Medulla oblongata (tissue), 1 donor: ENCODE measurements at regions not wholly inside any gene's neighbourhood (a gene's known extent, or its start where the extent isn't known, plus 50 kb on each side); places are given as distances from the start of the nearest gene placed in this dataset.
A peak's percentile ranks its signal among the peaks of the same experiment; 100 is the strongest.
"Not testable (repeated sequence)": the region's sequence is repeated elsewhere in the genome, so short reads cannot be mapped to it uniquely, and the experiment has no call there.

ENCODE experiments used
- DNase-seq: peaks from one replicate; pipeline ENCODE4 v3.0.0-alpha.2; 2015; ENCODE audit errors: extremely low spot score

DNA sequence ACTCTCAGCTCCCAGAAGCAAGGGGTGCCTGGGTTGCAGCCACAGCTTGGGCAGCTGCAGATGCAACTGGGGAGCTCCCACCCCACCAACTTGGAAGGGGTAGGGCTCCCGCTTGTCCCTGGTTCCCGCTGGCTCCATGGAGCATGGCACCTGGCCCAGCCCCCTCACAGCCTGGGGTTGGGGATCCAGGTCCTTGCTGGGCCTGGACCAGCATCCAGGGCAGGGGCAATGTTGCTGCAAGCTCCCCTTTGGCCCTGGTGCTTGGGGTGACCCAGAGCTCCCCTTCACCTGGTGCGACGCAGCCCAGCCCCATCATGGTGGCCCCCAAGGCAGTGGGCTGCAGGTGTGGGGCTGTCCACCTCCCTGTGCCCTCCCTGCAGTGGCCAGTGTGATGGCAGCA lies 99.6 kb upstream of the FRMD4B start:
- no peak for DNase-seq

DNA sequence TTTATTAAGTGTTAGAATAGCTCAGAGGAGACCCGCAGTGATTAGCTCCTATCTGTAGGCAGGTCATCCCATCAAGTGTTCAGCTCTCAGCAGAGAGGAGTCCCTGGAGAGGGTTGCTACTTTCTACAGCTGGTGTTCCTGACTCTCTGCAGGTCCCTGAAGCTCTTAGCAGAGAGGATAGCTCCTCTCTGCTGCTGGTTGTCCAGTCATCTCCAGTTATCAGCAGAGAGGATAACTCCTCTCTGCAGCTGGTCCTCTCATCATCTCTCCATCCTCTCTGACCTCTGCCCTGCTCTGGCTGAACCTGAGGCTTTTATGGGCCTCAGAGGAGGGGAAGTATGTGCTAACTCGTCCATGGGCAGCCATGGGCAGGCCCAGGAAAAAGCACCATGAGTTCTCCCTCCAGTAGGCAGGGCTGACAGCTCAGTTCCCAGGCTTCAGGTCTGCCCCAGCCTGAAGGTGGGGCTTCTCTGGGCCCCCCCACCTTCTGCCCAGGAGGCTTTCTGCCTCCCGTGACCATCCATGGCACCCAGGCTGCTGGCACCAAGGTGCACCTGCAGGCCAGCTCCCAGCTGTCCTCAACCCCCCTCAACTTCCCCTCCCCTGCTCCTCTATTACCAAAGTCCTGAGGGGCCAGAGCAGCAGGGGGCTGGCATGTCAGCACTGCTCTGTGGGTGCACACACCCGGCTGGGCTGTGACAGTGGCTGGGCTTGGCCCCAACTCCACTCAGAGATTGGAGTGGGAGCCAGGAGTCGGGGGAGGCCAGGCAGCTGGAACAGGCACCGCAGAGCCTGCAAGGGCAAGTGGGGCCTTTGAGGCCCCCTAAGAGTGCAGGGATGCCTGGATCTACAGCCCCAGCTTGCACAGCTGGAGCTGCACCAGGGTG lies 98.9 kb upstream of the FRMD4B start:
- DNase-seq: no peak

DNA sequence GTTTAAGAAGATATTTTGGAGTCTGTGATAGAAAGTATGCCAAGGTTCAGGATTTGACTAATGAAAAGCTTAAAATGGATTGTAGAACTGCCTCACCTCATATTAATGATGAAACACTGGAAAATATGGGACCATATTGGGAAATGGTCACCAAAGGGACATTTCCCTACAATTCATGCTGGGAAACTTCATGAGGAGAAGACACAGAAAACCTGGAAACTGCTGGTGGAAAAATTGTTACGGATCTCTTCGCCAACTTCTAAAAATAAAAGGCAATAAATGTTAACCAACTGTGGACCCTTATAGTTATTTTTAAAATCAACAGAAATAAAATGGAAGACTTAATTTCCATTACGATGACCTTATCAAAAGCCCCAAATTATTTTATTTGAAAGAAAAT lies 97.6 kb upstream of the FRMD4B start:
- no peak for DNase-seq

DNA sequence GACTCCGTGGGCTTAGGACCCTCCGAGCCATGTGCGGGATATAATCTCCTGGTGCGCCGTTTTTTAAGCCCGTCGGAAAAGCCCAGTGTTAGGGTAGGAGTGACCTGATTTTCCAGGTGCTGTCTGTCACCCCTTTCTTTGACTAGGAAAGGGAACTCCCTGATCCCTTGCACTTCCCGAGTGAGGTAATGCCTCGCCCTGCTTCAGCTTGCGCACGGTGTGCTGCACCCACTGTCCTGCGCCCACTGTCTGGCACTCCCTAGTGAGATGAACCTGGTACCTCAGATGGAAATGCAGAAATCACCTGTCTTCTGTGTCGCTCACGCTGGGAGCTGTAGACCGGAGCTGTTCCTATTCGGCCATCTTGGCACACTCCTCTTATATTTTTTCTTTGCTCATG lies 95.1 kb upstream of the FRMD4B start:
- DNase-seq: not testable (repeated sequence)

DNA sequence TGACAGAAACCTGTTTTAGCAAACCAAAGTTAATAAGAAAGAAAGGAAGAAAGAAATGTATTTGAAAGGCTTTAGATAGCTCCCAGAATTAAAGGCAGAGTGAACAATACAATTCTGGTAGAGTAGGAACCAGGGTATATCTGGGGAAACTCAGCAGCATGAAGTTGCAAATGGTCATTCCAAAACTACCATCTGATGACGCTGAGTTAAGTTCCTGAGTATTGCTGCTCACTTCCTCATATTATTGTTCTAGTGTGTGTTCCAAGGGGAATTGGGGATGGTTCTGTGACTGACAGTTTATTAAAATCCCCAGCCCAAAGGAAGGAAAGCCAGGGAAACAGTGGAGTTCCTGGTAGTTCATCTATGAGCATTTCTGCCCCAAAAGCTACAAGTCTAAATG lies 88.3 kb upstream of the FRMD4B start:
- DNase-seq: peak; percentile 52

DNA sequence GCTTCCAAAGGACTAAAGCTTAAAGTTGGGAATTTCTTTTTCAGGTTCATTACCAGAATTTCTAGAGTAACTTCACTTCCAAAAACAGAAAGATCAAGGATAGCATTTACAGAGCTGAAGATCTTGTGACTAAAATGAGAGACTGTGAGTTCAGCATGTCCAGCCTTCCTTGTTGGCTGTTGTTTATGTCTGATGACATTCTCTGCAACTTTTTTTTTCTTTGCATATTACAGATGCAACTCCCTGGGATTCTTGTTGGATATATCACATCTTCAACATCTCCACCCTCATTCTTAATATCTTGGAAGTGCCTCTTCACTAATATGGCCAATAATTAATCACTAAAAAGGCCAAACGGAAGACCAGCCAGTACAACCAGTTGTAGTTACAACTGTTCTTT lies 86.2 kb upstream of the FRMD4B start:
- no peak for DNase-seq

DNA sequence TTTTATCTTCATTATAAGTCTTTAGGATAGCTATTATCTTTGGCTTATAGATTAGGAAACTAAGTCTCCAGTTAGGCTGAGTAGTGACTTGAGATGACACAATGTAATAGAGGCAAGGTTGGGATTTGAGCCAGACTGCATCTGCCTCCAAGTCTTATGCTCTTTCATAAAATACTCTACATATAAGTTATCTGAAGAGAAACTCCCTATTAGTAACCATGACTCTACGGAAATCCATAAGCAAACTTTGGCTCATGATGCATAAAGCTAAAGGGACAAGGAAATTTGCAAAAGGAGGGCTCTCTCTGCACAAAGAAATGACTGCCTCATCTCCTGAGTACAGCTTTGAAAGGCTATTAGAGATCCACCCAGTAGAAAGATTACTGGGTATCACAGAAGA lies 77.6 kb upstream of the FRMD4B start:
- no peak for DNase-seq

DNA sequence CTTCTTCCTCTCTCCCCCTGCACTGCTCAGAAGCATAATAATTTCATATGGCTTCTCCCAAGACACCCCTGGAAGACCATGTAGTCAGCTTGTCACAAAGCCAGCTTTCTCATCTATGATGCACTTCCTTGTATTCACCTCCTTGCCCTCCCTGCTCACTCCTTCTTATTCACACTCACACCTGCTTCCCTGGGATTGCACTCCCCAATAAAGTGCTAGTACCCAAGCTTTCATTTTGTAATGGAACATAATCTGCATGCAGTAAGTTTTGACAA lies 76.9 kb upstream of the FRMD4B start:
- DNase-seq: no peak

DNA sequence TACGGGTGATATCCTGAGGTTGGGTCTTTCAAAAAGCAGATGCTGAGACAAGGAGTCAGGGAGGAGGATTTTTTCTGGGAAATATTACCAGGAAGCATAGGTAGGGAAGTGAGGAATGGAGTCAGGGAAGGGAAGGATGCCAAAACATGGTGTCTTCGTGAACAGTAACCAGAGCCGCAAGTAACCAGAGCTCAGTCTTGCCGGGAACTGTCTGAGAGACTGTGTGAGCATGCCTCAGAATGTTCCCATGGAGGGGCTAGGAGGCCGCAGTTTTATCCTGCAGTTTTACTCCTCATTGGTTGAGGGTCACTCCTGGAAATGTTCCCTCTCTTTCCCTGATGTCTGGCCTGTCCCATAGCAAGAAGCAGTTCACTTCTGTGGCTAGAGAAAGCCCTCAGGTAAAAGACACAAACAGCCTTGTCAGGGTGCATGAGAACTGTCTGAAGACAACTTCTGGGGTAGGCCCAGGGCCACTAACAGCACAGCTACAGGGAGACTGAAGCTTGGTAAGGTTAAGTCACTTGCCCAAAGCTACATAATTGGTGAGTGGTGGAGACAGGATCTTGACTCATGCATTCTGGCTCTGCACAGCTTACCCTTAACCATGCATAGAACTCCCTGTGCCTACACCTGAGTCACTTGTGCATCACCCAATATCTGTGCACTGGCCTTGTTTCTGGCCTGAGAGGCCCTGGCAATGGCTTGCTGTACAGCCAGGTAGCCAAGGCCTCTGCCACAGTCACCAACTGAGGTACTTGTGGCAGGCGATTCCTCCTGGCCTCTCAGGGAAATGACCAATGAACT lies 76.3 kb upstream of the FRMD4B start:
- no peak for DNase-seq

DNA sequence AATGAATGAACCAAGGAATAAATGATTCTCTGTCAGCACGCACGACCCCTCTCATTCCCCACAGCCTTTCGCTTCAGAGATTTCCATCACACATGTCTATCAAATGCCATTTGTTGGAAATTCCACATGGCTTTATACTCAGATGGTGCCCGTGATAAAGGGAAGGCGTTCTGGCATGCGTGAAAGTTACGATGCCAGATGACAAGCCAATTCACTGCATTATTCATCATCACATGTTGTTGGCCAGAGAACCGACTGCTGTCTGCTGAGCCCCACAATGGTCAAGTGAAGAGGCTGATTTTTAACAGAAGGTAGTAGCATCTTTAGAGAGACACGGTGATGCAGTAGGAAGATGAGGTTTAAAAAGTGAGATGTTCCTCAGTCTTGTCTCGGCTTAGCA lies 74.1 kb upstream of the FRMD4B start:
- DNase-seq: peak; percentile 29

DNA sequence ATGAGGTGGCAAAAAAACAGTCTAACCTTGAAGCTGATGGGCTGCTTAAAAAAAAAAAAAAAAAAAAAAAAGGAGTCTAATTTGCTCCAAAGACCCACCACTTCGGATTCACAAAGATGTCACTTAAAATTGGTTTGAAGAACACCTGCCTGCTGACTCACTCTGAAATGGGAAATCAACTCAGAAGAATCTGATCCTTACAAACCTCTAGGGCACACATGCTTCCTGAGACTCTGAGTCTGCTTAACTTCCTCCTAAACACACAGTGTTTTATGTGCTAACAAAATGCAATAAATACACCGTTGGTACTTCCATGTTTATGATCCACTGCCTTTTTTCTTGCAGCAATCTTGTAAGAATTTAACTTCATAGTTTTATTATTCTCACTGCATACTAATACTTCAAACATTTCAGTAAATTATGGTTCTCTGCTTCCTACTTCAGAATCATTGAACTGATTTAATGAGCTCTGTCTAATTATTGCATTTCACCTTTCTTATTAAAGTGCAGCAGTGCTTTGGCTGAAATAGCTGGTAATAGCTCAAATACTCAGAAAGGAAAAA lies 73.0 kb upstream of the FRMD4B start:
- DNase-seq: peak; percentile 49

DNA sequence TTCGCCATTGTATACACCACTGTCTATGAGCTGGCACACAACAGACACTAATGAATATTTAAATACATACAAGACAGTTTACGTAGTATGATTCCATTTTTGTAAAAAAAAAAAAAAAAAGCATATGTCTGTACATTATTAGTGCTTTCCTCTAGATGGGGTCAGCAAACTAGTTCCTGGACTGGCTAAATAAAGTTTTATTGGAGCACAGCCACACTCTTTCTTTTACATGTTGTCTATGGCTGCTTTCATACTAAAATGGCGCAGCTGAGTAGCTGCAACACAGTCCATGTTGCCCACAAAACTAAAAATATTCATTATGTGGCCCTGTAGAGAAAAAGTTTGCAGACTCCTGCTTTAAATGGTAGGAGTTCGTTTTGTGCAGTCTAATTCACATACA lies 70.7 kb upstream of the FRMD4B start:
- no peak for DNase-seq

DNA sequence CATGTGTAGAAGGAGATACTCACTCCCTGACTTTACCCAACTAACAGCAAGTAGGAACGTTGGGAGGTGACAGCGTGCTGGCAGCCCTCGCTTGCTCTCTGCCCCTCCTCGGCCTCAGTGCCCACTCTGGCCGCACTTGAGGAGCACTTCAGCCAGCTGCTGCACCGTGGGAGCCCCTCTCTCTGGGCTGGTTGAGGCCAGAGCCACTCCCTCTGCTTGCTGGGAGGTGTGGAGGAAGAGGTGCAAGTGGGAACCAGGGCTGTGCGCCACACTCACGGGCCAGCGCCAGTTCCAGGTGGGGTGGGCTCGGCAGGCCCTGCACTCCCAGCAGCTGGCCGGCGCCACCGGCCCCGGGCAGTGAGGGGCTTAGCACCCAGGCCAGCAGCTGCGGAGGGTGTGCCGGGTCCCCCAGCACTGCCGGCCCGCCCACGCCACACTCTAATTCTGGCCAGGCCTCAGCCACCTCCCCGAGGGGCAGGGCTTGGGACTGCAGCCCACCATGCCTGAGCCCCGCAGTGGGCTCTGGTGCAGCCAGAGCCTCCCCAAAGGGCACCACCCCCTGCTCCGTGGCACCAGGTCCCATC lies 68.4 kb upstream of the FRMD4B start:
- DNase-seq: no peak

DNA sequence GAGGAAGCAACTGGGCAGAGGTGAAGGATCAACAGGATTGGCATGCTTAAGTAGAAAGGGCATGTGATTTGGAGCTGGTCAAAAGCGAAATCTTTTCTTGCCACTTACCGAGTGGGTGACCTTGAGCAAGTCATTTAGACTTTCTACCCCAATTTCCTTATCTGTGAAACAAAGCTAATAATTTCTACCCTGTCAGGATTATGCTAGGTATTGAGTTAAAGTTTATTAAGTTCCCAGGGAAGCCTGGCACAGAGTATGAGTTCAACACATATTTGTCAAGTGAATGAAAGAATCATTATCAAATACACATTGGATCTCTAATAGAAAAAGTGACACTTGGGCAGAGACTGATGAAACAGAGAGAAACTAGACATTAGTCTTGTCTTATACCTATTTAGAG lies 66.4 kb upstream of the FRMD4B start:
- DNase-seq: no peak

DNA sequence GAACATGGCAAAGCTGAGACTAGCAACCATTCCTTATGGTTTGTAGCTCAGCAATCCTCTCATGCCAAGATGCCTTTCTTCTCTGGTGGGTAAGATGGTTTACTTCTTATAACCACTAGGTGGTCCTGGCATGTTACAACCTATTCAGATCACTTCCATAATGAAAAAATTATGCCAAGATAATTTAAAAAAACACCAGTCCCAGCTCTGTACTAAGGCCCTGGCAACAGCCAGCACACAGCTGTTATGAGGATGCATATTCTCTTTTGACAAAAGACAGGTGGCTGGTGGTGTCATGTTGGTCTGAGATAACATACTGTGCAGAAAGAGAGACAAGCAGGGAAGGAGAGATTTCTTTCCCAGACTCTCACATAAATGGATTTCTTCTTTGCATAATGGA lies 65.7 kb upstream of the FRMD4B start:
- no peak for DNase-seq

DNA sequence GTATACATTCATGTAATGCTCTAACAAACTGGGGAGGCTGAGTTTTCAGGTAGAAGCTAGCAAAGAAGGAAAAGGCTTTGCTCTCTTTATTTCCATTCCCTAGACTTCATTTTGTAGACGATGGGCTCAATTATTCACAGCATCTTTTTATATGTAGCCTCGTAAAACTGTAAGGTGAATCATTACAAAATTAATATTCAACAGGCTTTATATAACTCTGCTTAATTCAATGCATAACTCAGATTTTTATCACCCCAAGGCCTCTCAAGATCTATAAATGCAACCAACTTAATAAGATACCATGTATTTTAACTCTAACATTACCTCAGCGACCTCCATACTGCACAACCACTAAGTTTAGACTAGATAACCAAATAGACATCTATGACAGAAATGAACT lies 63.0 kb upstream of the FRMD4B start:
- DNase-seq: no peak

DNA sequence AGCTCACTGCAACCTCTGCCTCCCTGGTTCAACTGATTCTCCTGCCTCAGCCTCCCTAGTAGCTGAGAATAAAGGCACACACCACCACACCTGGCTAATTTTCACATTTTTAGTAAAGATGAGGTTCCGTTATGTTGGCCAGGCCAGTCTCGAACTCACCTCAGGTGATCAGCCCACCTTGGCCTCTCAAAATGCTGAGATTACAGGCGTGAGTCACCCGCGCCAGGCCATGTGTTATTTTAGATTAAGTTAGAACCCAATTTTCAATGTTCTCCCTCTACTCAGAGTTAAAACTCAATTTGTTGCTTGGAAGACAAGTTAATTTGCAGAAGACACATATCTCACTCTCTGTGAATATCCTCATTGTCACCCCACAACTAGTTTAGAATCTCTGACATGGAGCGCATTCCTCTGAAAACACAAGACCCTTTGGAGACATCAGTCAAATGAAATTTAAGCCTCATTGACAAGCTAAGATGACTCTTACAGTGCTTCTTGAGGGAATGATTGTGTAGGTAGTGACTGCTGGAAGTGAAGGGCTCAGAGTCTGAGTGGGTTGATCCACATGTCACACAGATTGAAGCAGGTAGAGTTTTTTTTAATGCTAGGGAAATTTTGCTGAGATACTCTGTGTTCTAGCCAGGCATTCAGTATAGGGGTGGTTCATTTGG lies 60.6 kb upstream of the FRMD4B start:
- no peak for DNase-seq

DNA sequence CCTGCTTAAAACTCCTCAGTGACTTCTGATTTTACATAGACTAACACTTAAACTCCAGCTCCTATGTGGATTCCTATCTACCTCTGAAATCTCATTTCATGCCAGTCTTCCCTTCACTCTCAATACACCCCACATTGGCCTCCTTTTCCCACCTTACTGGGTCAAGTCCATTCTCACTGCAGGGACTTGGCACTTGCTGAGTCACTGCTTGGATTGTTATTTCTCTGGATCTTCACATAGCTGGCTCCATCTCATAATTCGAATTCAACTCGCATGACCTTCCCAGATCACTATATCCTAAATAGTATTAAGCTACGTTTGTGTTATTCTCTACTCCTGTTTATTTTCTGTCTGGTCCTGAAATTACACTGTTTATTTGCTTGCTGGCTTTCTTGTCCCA lies 59.6 kb upstream of the FRMD4B start:
- no peak for DNase-seq

DNA sequence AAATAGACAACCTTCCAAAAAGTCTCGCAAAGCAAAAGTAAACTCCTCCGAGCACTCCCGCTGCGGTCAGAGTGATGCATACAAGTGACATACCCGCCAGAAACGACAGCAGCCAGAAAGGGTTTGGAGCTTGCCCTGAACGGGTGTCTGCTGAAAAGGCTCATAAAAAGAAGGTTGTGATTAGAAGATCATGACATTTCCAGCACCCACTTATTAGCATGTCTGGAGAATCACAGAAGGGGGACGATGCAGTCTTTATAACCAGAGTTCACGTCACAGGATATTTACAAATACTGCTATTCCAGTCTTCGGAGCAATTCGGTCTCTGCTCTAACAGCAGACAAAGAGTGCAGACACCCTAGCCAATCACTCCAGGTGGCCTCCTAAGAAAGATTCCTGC lies 59.1 kb upstream of the FRMD4B start:
- DNase-seq: peak; percentile 45

DNA sequence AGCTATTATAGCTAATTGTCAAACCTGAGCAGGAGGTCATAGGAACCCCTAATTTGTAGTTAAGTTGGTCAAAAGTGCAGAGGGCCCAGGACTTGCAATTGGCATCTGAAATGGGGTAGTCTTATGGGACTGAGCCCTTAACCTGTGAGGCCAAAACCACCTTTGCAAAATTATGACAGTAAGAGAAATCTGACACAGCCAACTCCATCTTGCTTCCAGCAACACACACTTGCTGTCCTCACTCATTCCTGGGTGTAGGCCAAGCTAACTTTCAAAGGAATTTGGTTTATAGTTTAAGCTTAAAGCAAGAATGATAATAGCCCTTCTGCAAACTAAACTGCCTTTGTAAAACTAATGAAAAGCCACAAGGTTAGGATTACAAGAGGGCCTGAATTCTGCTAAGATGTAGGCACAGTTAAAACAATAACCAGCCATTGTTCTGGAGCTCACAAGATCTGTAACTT lies 57.6 kb upstream of the FRMD4B start:
- no peak for DNase-seq

DNA sequence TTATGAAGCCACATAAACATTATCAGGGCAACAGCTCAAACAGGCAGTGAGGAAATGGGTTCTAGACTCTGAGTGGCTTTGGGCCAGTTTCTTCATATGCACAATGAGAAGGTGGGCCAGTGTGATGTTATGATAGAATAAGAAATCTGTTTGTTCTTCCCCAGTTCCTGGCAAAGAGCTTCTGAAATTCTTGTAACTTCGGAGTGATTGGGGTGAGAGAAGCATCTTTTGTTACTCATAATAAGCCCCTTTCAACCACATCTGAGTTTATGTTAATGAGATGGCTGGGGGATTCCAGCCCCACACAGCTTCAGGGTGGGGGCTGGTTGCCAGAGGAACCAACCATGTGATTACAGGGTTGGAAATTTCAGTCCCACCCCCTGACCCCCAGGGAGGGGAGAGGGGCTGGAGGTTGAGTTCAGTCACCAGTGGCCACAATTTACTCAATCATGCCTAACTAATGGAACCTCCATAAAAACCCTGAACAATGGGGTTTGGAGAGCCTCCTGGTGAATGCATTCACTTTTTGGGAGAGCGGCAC lies 57.0 kb upstream of the FRMD4B start:
- no peak for DNase-seq

DNA sequence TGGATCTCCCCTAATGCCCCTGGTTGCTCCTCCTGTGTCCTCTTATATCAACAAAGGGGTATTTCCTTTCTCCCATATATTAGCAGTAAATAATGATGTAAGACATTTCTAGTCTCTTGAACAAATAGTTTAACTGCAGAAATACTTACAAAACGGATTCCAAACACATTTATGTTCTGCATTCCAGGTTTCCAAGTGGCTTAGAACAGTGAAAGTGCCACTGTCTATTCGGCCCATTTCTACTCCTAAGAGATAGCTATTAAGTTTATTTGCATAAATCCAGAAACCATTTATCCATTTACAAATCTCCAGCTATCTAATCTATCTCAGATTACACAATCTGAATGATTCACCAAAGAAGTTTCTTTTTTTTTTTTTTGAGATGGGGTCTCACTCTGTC lies 55.8 kb upstream of the FRMD4B start:
- DNase-seq: no peak
